ENCODE measurements at regions not wholly inside any gene's neighbourhood (a gene's known extent, or its start where the extent isn't known, plus 50 kb on each side); places are given as distances from the start of the nearest gene placed in this dataset.
"Not testable (repeated sequence)": the region's sequence is repeated elsewhere in the genome, so short reads cannot be mapped to it uniquely, and the experiment has no call there.

DNA sequence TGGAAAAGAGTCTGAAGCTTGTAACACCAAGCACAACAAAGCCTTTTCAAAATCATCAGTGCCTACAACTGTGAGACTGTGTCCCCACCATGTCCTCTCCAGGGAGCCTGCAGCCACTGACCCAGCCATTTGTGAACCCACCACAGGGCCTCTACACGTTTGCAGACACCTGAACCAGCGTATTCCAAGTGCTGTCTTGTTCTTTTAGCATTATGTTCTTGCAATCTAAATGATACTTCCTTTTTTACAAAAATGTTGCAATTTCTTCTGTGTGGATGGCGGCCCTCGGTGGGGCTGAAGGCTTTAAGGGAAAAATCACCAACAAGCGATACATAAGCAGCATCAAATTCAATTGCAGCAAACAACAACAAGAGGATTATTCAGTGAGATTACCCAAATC is 403.2 kb upstream of the MGMT start:
- no peak for DNase-seq (ENCODE audit: low spot score in 2 of 2)
- intact Hi-C loops (cut with DNase I; ENCODE audit: low total_unique reads), result no loop called here
- no peak overlapping the region for H3K4me3 ChIP-seq (ENCODE audit: low read depth, poor library complexity, severe bottlenecking)
- 86 to 90% methylated on average over 5 of the region's 5 CpGs for WGBS, 2 donors
- TF ChIP-seq, protein P1, sequence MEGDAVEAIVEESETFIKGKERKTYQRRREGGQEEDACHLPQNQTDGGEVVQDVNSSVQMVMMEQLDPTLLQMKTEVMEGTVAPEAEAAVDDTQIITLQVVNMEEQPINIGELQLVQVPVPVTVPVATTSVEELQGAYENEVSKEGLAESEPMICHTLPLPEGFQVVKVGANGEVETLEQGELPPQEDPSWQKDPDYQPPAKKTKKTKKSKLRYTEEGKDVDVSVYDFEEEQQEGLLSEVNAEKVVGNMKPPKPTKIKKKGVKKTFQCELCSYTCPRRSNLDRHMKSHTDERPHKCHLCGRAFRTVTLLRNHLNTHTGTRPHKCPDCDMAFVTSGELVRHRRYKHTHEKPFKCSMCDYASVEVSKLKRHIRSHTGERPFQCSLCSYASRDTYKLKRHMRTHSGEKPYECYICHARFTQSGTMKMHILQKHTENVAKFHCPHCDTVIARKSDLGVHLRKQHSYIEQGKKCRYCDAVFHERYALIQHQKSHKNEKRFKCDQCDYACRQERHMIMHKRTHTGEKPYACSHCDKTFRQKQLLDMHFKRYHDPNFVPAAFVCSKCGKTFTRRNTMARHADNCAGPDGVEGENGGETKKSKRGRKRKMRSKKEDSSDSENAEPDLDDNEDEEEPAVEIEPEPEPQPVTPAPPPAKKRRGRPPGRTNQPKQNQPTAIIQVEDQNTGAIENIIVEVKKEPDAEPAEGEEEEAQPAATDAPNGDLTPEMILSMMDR (IDR thresholded peaks at IDR 0.05), result no peak
- no peak for TF ChIP-seq POLR2A (IDR thresholded peaks at IDR 0.05)

DNA sequence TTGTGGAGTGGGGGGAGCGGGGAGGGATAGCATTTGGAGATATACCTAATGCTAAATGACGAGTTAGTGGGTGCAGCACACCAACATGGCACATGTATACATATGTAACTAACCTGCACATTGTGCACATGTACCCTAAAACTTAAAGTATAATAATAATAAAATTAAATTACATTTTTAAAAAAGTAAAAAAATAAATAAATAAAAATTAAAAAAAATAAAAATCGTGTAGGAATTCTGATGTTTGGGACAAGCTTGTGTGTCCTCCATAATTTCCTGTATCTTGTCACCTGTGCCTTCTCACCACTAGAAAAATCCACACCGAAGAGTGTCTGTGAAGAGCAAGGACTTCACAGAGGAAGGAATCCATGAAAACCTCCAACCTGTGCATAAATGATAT is 400.5 kb upstream of the MGMT start:
- 93 to 94% methylated on average over 4 of the region's 4 CpGs for WGBS, 2 donors
- intact Hi-C loops (cut with DNase I; ENCODE audit: low total_unique reads); H3K4me3 ChIP-seq (ENCODE audit: low read depth, poor library complexity, severe bottlenecking); DNase-seq (ENCODE audit: low spot score in 2 of 2): not testable (repeated sequence)

DNA sequence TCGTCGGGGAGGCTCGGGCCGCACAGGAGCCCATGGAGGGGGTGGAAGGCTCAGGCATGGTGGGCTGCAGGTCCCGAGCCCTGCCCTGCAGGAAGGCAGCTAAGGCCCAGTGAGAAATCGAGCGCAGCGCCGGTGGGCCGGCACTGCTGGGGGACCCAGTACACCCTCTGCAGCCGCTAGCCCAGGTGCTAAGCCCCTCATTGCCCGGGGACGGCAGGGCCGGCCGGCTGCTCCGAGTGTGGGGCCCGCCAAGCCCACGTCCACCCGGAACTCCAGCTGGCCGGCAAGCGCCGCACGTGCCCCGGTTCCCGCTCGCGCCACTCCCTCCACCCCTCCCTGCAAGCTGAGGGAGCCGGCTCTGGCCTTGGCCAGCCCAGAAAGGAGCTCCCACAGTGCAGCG is 395.6 kb upstream of the MGMT start:
- H3K4me3 ChIP-seq (ENCODE audit: low read depth, poor library complexity, severe bottlenecking); DNase-seq (ENCODE audit: low spot score in 2 of 2); intact Hi-C loops (cut with DNase I; ENCODE audit: low total_unique reads): not testable (repeated sequence)
- WGBS, 2 donors, result 95 to 96% methylated on average over 11 to 27 of the region's 29 CpGs

DNA sequence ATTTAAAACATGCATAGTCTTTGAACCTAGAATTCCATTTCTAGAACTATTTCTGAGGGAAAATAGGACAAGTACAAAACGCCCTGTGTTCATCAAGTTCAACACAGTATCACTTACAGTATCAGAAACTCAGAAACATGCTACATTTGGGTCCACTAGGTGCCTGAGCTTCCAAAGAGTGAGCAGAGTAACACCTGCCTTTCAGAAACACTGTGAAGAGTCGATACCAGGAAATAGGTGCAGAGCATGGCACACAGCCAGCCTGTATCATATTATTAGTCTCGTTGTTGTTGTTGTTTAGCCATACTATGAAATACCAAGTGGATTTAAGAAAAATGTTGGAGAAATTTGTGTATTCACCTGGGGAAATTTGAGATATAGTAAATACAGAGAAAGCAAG is 392.1 kb upstream of the MGMT start:
- DNase-seq (ENCODE audit: low spot score in 2 of 2), result no peak

DNA sequence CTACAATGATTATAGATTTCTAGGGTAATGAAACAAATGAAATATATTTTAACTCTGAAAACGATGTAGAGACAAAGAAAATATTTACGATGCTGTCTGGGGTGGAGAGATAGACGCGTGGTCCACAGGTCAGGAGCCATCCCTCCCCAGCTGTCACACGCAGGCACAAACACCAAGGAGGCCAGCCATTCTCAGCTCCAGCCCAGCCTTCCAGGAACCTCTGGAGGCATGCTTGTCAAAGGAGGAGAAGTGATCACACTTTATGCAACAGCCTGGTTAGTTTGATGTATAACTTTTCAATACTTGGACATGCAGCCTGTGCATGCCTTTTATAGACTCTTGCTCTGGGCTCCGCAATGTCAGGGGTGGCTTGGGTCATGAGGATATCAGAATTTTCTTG is 391.5 kb upstream of the MGMT start:
- H3K4me3 ChIP-seq (ENCODE audit: low read depth, poor library complexity, severe bottlenecking), result no peak overlapping the region
- intact Hi-C loops (cut with DNase I; ENCODE audit: low total_unique reads), result no loop called here
- WGBS, 2 donors, result 75 to 80% methylated on average over 6 of the region's 6 CpGs
- TF ChIP-seq, protein P1 (IDR thresholded peaks at IDR 0.05), result no peak
- TF ChIP-seq POLR2A (IDR thresholded peaks at IDR 0.05), result no peak
- DNase-seq (ENCODE audit: low spot score in 2 of 2), result no peak

More for the DNA sequence above, 392.1 kb upstream of the MGMT start:
- intact Hi-C loops (cut with DNase I; ENCODE audit: low total_unique reads), result no loop called here
- TF ChIP-seq, protein P1 (IDR thresholded peaks at IDR 0.05), result no peak
- no peak for TF ChIP-seq POLR2A (IDR thresholded peaks at IDR 0.05)
- WGBS, 2 donors, result 58 to 59% methylated on average over 3 of the region's 3 CpGs
- no peak overlapping the region for H3K4me3 ChIP-seq (ENCODE audit: low read depth, poor library complexity, severe bottlenecking)

DNA sequence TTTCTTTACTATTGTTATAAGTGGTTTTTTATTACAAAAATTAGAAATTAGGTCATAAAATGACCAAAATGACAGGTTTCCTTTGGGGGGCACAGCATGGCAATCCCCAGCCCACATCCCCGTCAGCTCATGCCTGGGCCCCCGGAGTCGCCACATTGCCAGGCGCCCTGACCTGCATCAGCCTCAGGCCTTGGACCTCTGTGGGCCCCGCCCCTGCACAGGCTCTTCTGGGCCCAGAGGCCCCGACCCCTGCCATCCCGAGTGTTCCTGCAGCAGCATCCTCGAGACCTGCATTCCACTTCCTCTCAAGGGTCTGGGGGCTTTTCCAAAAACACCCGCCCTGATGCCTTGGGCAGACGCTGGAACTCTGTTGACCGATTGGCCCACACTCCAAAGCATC is 391.1 kb upstream of the MGMT start:
- H3K4me3 ChIP-seq (ENCODE audit: low read depth, poor library complexity, severe bottlenecking), result no peak overlapping the region
- intact Hi-C loops (cut with DNase I; ENCODE audit: low total_unique reads), result no loop called here
- no peak for TF ChIP-seq POLR2A (IDR thresholded peaks at IDR 0.05)
- TF ChIP-seq, protein P1 (IDR thresholded peaks at IDR 0.05), result no peak
- no peak for DNase-seq (ENCODE audit: low spot score in 2 of 2)
- WGBS, 2 donors, result 90% methylated on average over 10 to 11 of the region's 11 CpGs

DNA sequence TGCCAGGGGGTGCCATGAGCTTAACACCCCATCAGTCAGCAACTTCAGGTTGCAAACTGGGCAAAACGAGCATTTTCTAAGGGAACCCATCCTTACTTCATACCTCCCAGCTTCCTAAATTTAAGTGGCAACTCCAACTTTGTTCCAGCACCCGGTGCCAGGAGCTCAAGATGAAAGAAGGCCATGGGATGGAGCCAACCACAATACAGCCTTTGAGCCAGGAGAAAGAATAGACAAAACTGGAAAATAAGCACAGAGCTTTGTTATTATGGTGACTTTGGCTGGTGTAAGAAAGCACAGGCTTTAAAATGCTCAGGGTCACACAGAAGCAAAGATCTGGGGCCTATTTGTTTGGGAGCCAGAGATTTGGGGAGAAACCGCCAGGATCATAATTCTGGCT is 388.7 kb upstream of the MGMT start:
- no peak overlapping the region for H3K4me3 ChIP-seq (ENCODE audit: low read depth, poor library complexity, severe bottlenecking)
- TF ChIP-seq, protein P1 (IDR thresholded peaks at IDR 0.05), result no peak
- no peak for TF ChIP-seq POLR2A (IDR thresholded peaks at IDR 0.05)
- WGBS, 2 donors, result 31 to 40% methylated on average over 3 of the region's 3 CpGs
- intact Hi-C loops (cut with DNase I; ENCODE audit: low total_unique reads), result no loop called here
- peak in 1 of 2 donors; percentile 58 for DNase-seq (ENCODE audit: low spot score in 2 of 2)

Data from lower leg skin (tissue), 4 donors.